ENCODE measurements at regions not wholly inside any gene's neighbourhood (a gene's known extent, or its start where the extent isn't known, plus 50 kb on each side); places are given as distances from the start of the nearest gene placed in this dataset.
"Not testable (repeated sequence)": the region's sequence is repeated elsewhere in the genome, so short reads cannot be mapped to it uniquely, and the experiment has no call there.

DNA sequence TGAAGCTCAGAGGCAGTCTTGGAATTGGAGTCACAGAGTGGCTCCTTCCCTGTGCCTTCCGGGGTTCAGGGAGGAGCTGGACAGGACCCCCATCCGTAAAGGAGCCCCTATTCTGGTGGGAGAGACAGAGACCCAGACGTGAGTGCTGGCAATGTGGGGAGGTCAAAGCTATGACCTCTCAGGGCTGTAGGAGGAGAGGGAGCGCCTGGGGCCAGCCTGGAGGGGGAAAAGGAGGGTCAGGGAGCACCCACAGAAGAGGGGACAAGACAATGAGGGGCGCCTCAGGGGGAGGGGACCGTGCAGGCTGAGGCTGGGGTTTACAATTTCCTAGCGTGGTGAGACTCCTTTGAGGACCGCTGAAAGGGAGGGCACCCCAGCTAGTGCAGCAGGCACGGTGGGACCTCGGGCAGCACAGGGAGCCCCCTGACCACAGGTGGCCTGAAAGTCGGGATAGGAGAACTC is 97.9 kb upstream of the LRPAP1 start:
- POLR2A ChIA-PET: no interaction called here
- CTCF ChIA-PET: no interaction called here
- no peak overlapping the region for H3K4me3 Mint-ChIP-seq

DNA sequence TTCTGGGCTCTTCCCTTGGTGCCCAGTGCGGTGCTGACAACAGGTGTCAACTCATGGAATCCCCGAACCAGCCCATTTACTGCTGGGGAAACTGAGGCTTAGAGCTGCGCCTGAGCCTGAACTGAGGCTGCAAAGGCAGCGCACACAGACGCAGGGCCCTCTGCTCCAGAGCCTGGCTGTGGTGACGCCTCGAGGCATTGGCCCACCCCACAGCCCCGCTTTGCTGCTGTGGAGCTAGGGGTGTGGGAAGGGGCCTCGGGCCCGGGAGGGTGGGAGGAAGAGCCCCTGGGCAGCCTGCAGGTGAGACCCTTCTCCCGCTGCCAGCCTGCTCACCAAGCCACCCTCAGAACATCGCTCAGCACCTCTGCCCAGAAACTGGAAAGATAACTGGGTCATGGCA is 97.4 kb upstream of the LRPAP1 start:
- no peak for DNase-seq
- ChIA-PET CTCF (no interaction called here), POLR2A (no interaction called here)
- H3K4me1 Mint-ChIP-seq: no peaks in the 10 kb centered on the region
- H3K27me3 Mint-ChIP-seq: peaks cover 3% of the 10 kb centered on the region
- H3K4me3 Mint-ChIP-seq: no peak overlapping the region
- no peaks in the 10 kb centered on the region for H3K36me3 Mint-ChIP-seq (ENCODE audit: low read depth)
- H3K27ac Mint-ChIP-seq: no peak overlapping the region
- H3K9me3 Mint-ChIP-seq: no peaks in the 10 kb centered on the region

More for the DNA sequence above, 97.9 kb upstream of the LRPAP1 start:
- DNase-seq: no peak
- H3K9me3 Mint-ChIP-seq: no peaks in the 10 kb centered on the region
- H3K36me3 Mint-ChIP-seq (ENCODE audit: low read depth): no peaks in the 10 kb centered on the region
- no peaks in the 10 kb centered on the region for H3K4me1 Mint-ChIP-seq
- no peaks in the 10 kb centered on the region for H3K27me3 Mint-ChIP-seq
- no peak overlapping the region for H3K27ac Mint-ChIP-seq

DNA sequence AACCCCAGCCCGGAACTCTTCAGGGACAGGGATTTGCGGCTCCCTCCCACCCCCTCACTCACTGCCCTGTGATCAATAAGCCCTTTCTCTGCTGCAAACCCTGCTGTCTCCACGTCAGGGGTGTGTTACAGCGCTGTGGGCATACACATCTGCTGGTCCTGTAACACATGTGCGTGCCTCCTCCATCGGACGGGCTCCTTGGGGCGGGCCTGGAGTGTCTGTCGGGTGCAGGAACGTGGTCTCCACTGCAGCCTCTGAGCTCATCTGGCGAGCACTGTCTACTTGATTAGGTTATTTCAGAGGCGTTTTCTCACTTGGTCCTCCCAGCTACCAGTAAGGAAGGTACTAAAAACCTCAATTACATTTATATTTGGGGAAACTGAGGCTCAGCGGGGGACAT is 97.0 kb upstream of the LRPAP1 start:
- H3K4me3 Mint-ChIP-seq; H3K36me3 Mint-ChIP-seq (ENCODE audit: low read depth); DNase-seq; H3K27me3 Mint-ChIP-seq; H3K4me1 Mint-ChIP-seq; H3K9me3 Mint-ChIP-seq; CTCF ChIA-PET; H3K27ac Mint-ChIP-seq; POLR2A ChIA-PET: not testable (repeated sequence)

DNA sequence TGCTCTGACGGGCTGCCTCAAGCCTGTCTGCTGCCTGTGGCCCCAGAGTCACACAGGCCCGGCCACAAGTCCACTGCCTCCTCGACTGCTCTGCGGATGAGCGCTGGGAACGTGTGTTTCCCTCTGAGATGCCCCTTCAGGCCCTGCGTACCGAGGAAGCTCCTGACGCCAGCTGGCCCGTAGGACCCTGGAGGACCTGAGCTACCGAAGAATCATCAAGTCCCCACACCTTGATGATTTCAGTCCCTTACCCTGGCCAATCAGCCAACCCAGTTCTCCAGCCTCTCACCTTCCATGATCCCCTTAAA is 96.6 kb upstream of the LRPAP1 start:
- H3K4me3 Mint-ChIP-seq: no peak overlapping the region
- H3K4me1 Mint-ChIP-seq: no peaks in the 10 kb centered on the region
- CTCF ChIA-PET: no interaction called here
- H3K27me3 Mint-ChIP-seq: peaks cover 3% of the 10 kb centered on the region
- H3K36me3 Mint-ChIP-seq (ENCODE audit: low read depth): no peaks in the 10 kb centered on the region
- no peaks in the 10 kb centered on the region for H3K9me3 Mint-ChIP-seq
- H3K27ac Mint-ChIP-seq: no peak overlapping the region
- no peak for DNase-seq
- POLR2A ChIA-PET: no interaction called here

DNA sequence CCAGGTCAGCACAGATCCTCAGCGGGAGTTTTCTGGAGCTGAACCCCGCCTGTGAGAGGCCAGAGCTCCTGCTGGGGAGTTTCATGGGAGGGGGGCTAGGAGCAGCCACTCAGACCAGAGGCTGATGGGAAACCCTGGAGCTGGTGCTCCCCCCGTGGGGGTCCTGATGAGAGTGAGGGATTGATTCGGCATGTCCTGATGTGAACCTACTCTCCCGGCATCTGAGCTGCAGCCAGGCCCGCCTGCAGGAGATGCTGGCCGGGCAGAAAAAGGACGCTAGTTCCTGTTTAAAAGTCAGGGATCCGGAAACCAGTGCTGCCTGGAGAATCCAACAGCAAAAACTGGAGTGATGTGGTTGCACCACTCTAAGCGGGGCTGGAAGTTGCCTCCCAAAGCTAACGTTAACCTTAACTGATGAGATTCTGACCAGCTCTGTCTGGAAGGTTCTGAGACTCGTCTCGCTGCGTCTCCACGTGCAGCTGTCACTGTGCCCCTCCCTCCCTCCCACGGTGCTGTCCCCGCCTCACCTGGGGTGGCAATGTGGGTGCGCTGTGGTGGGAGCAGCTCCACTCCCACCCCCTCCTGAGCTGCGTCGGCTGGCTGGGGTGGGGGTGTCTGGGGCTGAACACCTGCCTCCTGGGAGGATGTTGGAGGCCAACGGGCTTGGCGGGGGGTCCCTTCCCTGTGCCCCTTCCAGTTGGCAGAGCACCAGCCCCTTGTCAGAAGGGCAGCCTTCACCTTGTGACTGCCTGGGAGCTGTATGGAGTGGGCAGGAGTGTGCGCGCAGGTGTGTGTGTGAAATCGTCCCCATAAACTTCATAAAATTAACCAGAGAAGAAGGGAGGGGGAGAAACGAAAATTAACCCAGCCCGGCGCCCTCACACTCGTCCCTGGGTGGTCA is 96.0 kb upstream of the LRPAP1 start:
- H3K36me3 Mint-ChIP-seq (ENCODE audit: low read depth); DNase-seq; POLR2A ChIA-PET; H3K9me3 Mint-ChIP-seq; H3K27ac Mint-ChIP-seq; H3K27me3 Mint-ChIP-seq; H3K4me3 Mint-ChIP-seq; CTCF ChIA-PET; H3K4me1 Mint-ChIP-seq: not testable (repeated sequence)

DNA sequence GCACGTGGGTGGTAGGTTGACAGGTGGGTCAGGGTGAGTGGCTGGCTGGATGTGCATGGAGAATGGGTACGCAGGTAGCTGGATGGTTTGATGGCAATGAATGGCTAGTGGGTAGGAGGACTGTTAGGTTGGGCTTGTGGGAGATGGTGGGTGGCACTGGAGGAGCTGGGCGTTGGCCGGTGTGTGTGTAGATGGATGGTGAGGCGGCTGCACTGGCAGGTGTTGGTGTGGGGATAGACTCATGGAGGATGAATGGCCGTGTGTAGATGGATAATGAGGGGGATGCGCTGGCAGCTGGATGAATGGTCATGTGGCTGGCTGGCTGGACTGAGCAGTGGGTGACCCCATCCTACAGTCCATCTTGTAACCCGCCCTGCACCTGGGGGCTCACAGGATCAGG is 95.2 kb upstream of the LRPAP1 start:
- not testable (repeated sequence) for DNase-seq

DNA sequence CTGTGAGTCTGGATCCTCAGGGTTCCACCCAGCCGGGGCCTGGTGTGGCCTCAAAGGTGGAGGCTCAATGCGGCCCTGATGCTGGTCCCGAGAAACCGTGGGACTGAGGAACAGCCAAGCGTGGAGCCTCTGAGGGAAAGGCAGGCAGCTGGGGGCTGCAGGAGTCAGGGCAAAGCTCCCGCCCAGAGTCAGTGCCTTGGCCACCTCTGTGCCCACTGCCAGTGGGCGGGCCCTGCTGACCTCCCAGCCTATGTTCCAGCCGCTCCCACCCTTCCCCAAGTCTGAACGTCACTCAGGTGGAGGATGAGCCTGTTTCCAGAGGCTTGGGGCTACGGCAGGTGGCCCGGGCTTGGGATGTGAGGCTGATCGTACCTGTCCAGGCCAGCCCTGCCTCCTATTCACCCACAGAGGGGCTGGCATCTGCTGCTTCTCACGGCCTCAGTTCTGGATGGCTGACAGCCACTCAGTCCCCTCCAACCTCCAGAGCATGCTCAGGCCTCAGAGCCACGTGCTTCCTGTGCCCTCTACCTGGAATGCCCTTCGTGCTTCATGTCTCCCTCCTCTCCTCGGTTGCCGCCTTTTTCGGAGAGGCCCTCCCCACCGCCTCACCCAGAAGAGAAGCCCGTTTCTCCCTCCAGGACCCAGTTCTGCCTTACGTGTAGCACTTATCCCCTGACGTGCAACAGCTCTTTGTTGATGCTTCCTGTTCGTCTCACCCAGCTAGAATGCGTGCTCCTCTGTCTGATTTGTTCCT is 94.1 kb upstream of the LRPAP1 start:
- H3K36me3 Mint-ChIP-seq (ENCODE audit: low read depth); H3K27me3 Mint-ChIP-seq; DNase-seq; H3K4me3 Mint-ChIP-seq; H3K4me1 Mint-ChIP-seq; H3K9me3 Mint-ChIP-seq; H3K27ac Mint-ChIP-seq; POLR2A ChIA-PET; CTCF ChIA-PET: not testable (repeated sequence)

More for the DNA sequence above, 95.2 kb upstream of the LRPAP1 start:
- CTCF ChIA-PET; H3K27me3 Mint-ChIP-seq; H3K36me3 Mint-ChIP-seq (ENCODE audit: low read depth); POLR2A ChIA-PET; H3K9me3 Mint-ChIP-seq; H3K27ac Mint-ChIP-seq; H3K4me3 Mint-ChIP-seq; H3K4me1 Mint-ChIP-seq: not testable (repeated sequence)

DNA sequence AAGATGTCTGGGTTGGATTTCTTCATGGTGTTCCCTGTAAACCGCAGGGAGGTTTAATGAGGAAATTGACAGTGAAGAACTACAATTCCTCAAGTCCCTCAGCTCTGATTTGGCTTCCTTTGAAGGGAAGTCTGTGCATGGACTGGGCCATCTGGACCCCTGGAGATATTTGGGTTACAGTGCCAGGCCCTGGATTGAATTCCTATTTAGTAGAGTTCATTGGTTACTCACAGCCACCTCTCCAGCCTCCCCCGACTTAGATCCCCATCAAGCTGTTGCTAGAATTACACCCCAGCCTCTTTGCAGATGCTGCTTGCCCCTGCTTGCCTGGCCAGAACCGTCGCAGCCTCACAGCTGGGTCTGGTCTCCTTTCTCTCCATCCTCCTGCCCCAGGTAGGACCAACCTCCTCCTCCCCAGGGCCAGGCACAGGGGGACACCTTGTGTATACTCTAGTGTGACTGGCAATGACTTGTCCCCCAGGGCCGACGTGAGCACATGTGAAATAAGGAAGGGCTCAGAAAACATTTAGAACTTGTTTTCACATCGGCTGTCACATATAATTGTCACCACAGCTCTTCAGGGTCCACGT is 93.2 kb upstream of the LRPAP1 start:
- CTCF ChIA-PET; H3K36me3 Mint-ChIP-seq (ENCODE audit: low read depth); H3K4me3 Mint-ChIP-seq; POLR2A ChIA-PET; H3K27ac Mint-ChIP-seq; H3K9me3 Mint-ChIP-seq; H3K4me1 Mint-ChIP-seq; H3K27me3 Mint-ChIP-seq; DNase-seq: not testable (repeated sequence)

DNA sequence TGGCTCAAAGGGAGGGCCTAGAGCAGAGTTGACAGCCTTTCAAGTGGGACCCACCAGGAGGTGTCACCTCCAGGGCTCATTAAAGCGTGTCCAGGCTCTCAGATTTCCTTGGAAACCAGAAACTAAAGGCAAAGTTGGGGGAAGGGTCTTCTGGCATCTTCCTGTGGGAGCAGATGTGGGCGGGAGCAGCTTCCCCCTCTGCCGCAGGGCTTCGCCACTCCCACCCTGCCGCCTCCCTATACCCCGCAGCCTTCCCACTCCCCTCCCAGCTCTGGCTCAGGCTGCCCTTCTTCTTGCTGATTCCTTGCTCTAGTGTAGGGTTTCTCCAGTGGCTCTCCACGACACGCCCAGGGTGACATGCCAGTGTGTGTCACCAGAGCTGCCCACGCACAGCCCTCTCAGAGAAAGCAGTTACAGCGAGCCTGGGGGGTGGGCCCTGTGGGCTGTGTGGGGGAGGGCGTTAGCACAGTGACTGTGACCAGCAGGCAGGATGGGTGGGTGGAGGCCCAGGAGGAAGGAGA is 91.6 kb upstream of the LRPAP1 start:
- H3K9me3 Mint-ChIP-seq; H3K27ac Mint-ChIP-seq; H3K4me1 Mint-ChIP-seq; H3K27me3 Mint-ChIP-seq; H3K4me3 Mint-ChIP-seq; H3K36me3 Mint-ChIP-seq (ENCODE audit: low read depth); POLR2A ChIA-PET; DNase-seq: not testable (repeated sequence)
- CTCF ChIA-PET: interaction anchor here (0.6 to 0.7 kb wide), 2 partner anchors 11 to 309 kb away, joined by 3 read pairs; no protein-coding TSS in a partner anchor

DNA sequence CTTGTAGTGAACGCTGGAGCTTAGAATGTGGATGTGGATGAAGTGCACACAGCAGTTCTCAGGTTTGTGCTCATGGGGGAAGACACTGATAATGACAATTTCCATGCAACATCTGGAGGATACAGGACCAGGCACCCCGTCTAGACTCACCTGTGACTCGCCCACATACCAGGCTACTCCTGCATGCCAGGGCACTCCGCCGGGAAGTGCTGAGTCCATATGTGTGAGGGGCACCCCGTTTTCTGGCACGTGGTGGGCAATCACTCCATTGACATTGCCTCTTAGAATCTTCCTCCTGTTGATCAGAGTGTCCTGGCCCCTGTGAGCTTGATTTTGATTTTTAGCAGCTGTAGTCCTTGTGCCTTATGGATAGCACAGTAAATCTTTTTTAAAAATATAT is 90.9 kb upstream of the LRPAP1 start:
- Mint-ChIP-seq H3K9me3 (no peaks in the 10 kb centered on the region), H3K36me3 (ENCODE audit: low read depth) (no peaks in the 10 kb centered on the region), H3K4me3 (no peak overlapping the region), H3K4me1 (no peaks in the 10 kb centered on the region), H3K27ac (no peak overlapping the region), H3K27me3 (peaks cover 12% of the 10 kb centered on the region)
- ChIA-PET CTCF (no interaction called here), POLR2A (no interaction called here)
- DNase-seq: no peak

DNA sequence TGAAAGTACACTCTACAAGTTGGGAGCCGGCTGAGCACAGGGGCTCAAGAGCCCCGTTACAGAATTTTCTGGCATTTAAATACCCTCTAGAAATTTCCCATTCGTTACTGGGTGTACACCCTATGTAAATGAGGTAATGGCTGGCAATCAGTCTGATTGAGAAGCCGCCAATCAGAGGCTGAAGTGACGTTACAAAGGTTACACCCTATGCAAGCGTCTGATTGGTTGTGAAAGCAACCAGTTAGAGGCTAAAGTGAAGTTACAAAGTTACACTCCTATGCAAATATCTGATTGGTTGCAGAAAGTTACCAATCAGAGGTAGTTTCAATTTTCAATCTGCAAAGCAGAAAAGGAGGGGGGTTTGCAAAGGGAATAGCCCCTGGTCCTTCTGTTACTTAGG is 88.1 kb upstream of the LRPAP1 start:
- H3K9me3 Mint-ChIP-seq; POLR2A ChIA-PET; H3K4me1 Mint-ChIP-seq; H3K36me3 Mint-ChIP-seq (ENCODE audit: low read depth); H3K4me3 Mint-ChIP-seq; H3K27ac Mint-ChIP-seq; DNase-seq: not testable (repeated sequence)
- CTCF ChIA-PET: interaction anchor here (0.6 to 0.7 kb wide), 3 partner anchors 26 to 94 kb away, joined by 3 read pairs; no protein-coding TSS in a partner anchor
- peaks cover 12% of the 10 kb centered on the region for H3K27me3 Mint-ChIP-seq

DNA sequence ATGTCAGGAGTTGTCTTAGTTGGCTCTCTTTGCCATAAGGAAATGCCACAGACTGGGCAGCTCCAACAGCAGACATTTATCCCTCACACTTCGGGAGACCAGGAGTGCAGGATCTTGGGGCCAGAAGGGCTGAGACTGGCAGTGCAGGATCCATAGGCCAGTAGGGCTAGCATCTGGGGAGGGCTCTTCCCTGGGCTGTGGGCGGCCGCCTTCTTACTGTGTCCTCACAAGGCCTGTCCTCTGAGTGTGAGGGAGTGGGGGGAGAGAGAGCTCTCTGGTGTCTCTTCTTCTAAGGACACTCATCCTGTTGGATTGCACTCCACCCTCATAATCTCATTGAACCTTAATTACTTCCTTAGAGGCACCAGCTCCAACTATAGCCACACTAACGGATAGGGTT is 87.5 kb upstream of the LRPAP1 start:
- H3K27ac Mint-ChIP-seq; POLR2A ChIA-PET; H3K4me3 Mint-ChIP-seq; DNase-seq; H3K36me3 Mint-ChIP-seq (ENCODE audit: low read depth); CTCF ChIA-PET; H3K27me3 Mint-ChIP-seq; H3K9me3 Mint-ChIP-seq; H3K4me1 Mint-ChIP-seq: not testable (repeated sequence)

DNA sequence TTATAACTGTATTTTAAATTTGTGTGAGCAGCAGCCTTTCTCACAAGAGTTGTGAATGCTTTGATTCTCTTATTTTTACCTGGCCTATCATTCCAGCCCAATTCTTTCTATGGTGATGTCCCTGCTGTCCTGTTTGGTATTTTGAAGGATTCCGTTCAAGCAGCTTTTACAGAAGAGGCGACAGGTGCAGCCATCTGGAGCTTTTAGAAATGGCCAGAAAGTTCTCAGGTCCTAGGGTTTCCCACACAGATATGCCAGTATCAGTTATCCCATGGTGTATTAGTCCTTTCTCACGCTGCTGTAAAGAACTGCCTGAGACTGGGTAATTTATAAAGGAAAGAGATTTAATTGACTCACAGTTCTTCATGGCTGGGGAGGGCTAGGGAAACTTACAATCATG is 86.1 kb upstream of the LRPAP1 start:
- H3K4me1 Mint-ChIP-seq; H3K9me3 Mint-ChIP-seq; H3K36me3 Mint-ChIP-seq (ENCODE audit: low read depth); POLR2A ChIA-PET; H3K27me3 Mint-ChIP-seq; CTCF ChIA-PET; H3K27ac Mint-ChIP-seq; H3K4me3 Mint-ChIP-seq; DNase-seq: not testable (repeated sequence)

Data from activated CD4-positive, alpha-beta T cell treated with anti-CD3 and anti-CD28 coated beads, Interleukin-2, amount 10 ng/mL, durations not matched to agents 7 days and 5 days (primary cell).